HEK293T (cell line): ENCODE measurements at regions not wholly inside any gene's neighbourhood (a gene's known extent, or its start where the extent isn't known, plus 50 kb on each side); places are given as distances from the start of the nearest gene placed in this dataset.

Experiments used
- CTCF ChIA-PET: fragments of 350-600 bp; formaldehyde crosslinking; extraction: SDS; loops from one replicate; lab custom pipeline; 2021; ENCODE audit warnings: antibody characterized with exemption, inconsistent platforms; lab: Yijun Ruan, JAX
- POLR2A ChIA-PET: fragments of 350-600 bp; formaldehyde crosslinking; extraction: SDS; loops from one replicate; lab custom pipeline; 2020; ENCODE audit warnings: antibody characterized with exemption, inconsistent platforms; lab: Yijun Ruan, JAX
- DNase-seq: peaks from one replicate; pipeline ENCODE4 v3.0.0; 2012; ENCODE audit warnings: mixed read lengths; ENCODE audit errors: extremely low spot score
- ARNT ChIP-seq: fragments of 450-650 bp; IDR thresholded peaks from 2 replicates; pipeline ENCODE4 v1.6.1; 2017; ENCODE audit warnings: mild to moderate bottlenecking
- BHLHE40 ChIP-seq: fragments of 450-650 bp; IDR thresholded peaks from 2 replicates; pipeline ENCODE4 v1.6.1; 2016; ENCODE audit warnings: mild to moderate bottlenecking, moderate library complexity, borderline replicate concordance
- CTBP1 ChIP-seq: fragments of 450-650 bp; IDR thresholded peaks from 2 replicates; pipeline ENCODE4 v1.6.1; 2016; ENCODE audit warnings: borderline replicate concordance
- ELF4 ChIP-seq: fragments of 450-650 bp; IDR thresholded peaks from 2 replicates; pipeline ENCODE4 v1.6.1; 2017; ENCODE audit warnings: antibody characterized with exemption
- FOXA1 ChIP-seq: fragments of 450-650 bp; IDR thresholded peaks from 2 replicates; pipeline ENCODE4 v1.6.1; 2016; ENCODE audit warnings: mild to moderate bottlenecking
- FOXK2 ChIP-seq: fragments of 450-650 bp; IDR thresholded peaks from 2 replicates; pipeline ENCODE4 v1.6.1; 2016; ENCODE audit warnings: mild to moderate bottlenecking
- FOXM1 ChIP-seq: fragments of 450-650 bp; IDR thresholded peaks from 2 replicates; pipeline ENCODE4 v1.6.1; 2017; ENCODE audit warnings: mild to moderate bottlenecking, borderline replicate concordance
- HDGF ChIP-seq: fragments of 450-650 bp; IDR thresholded peaks from 2 replicates; pipeline ENCODE4 v1.6.1; 2017; ENCODE audit warnings: antibody characterized with exemption, borderline replicate concordance
- L3MBTL2 ChIP-seq: fragments of 450-650 bp; conservative IDR thresholded peaks from 2 replicates; pipeline ENCODE4 v1.6.1; 2016; ENCODE audit warnings: mild to moderate bottlenecking
- LEF1 ChIP-seq: fragments of 450-650 bp; IDR thresholded peaks from 2 replicates; pipeline ENCODE4 v1.6.1; 2017; ENCODE audit warnings: mild to moderate bottlenecking, borderline replicate concordance
- NFRKB ChIP-seq: fragments of 450-650 bp; IDR thresholded peaks from 2 replicates; pipeline ENCODE4 v1.6.1; 2016; ENCODE audit warnings: mild to moderate bottlenecking, moderate library complexity
- PKNOX1 ChIP-seq: fragments of 450-650 bp; IDR thresholded peaks from 2 replicates; pipeline ENCODE4 v1.6.1; 2016
- SP1 ChIP-seq: fragments of 450-650 bp; IDR thresholded peaks from 2 replicates; pipeline ENCODE4 v1.6.1; 2017
- SUZ12 ChIP-seq: fragments of 450-650 bp; IDR thresholded peaks from 2 replicates; pipeline ENCODE4 v1.6.1; 2016; ENCODE audit warnings: mild to moderate bottlenecking
- TARDBP ChIP-seq: fragments of 450-650 bp; IDR thresholded peaks from 2 replicates; pipeline ENCODE4 v1.6.1; 2016
- ZNF384 ChIP-seq: fragments of 450-650 bp; IDR thresholded peaks from 2 replicates; pipeline ENCODE4 v1.6.1; 2016

- no peak for TF ChIP-seq LEF1
- no peak for TF ChIP-seq ARNT
- no peak for TF ChIP-seq ELF4
- no peak for TF ChIP-seq L3MBTL2
- DNase-seq, result no peak
- POLR2A ChIA-PET, result no interaction called here
- CTCF ChIA-PET, result no interaction called here
These were observed 436.3 kb upstream of the RUNX1 start for GRCh38 chr21:35485364-35485763.

- POLR2A ChIA-PET, result no interaction called here
- CTCF ChIA-PET, result no interaction called here
- TF ChIP-seq L3MBTL2, result no peak
- TF ChIP-seq SUZ12, result no peak
- TF ChIP-seq FOXM1, result no peak
- no peak for TF ChIP-seq FOXA1
- TF ChIP-seq ARNT, result no peak
- TF ChIP-seq ELF4, result no peak
- TF ChIP-seq HDGF, result no peak
- no peak for TF ChIP-seq LEF1
- TF ChIP-seq FOXK2, result no peak
- no peak for TF ChIP-seq NFRKB
- TF ChIP-seq CTBP1, result no peak
- TF ChIP-seq BHLHE40, result no peak
- TF ChIP-seq TARDBP, result no peak
- no peak for TF ChIP-seq SP1
- DNase-seq, result no peak
These were observed 435.7 kb upstream of the RUNX1 start for GRCh38 chr21:35484851-35485250.

GRCh38 chr21:35484032-35484431 is 434.9 kb upstream of the RUNX1 start:
- no peak for DNase-seq
- ChIA-PET POLR2A (no interaction called here), CTCF (no interaction called here)
- TF ChIP-seq L3MBTL2, result no peak
- no peak for TF ChIP-seq CTBP1
- TF ChIP-seq ELF4, result no peak
- TF ChIP-seq NFRKB, result no peak
- no peak for TF ChIP-seq ARNT
- TF ChIP-seq ZNF384, result no peak
- TF ChIP-seq LEF1, result no peak
- no peak for TF ChIP-seq SP1
- no peak for TF ChIP-seq PKNOX1
- no peak for TF ChIP-seq HDGF
- TF ChIP-seq BHLHE40, result no peak
- no peak for TF ChIP-seq FOXA1
- no peak for TF ChIP-seq TARDBP
- no peak for TF ChIP-seq FOXK2
- TF ChIP-seq FOXM1, result no peak
- no peak for TF ChIP-seq SUZ12

GRCh38 chr21:35482933-35483662 is 434.0 kb upstream of the RUNX1 start:
- CTCF ChIA-PET, result no interaction called here
- POLR2A ChIA-PET, result no interaction called here
- no peak for DNase-seq
- TF ChIP-seq SP1 (no peak), TARDBP (no peak), LEF1 (no peak), BHLHE40 (no peak), L3MBTL2 (no peak)

- ChIA-PET CTCF (no interaction called here), POLR2A (no interaction called here)
- TF ChIP-seq TARDBP (no peak), HDGF (no peak), SP1 (no peak), ELF4 (no peak), ZNF384 (no peak), ARNT (no peak), NFRKB (no peak), SUZ12 (no peak)
- no peak for DNase-seq
These were observed 433.0 kb upstream of the RUNX1 start for GRCh38 chr21:35482096-35482495.

GRCh38 chr21:35481005-35481404 is 431.9 kb upstream of the RUNX1 start:
- TF ChIP-seq ELF4 (no peak), LEF1 (no peak), HDGF (no peak), NFRKB (no peak), L3MBTL2 (no peak), FOXA1 (no peak), BHLHE40 (no peak), FOXK2 (no peak), ARNT (no peak)

GRCh38 chr21:35479529-35479928 is 430.4 kb upstream of the RUNX1 start:
- POLR2A ChIA-PET, result no interaction called here

More at GRCh38 chr21:35481005-35481404, 431.9 kb upstream of the RUNX1 start:
- DNase-seq, result no peak
- ChIA-PET CTCF (no interaction called here), POLR2A (no interaction called here)

More at GRCh38 chr21:35479529-35479928, 430.4 kb upstream of the RUNX1 start:
- DNase-seq, result no peak
- CTCF ChIA-PET, result interaction anchor here (0.6 kb wide), 1 partner anchor 1302 kb away, joined by 5 read pairs; no protein-coding TSS in a partner anchor
- no peak for TF ChIP-seq FOXA1
- TF ChIP-seq BHLHE40, result no peak
- no peak for TF ChIP-seq L3MBTL2
- TF ChIP-seq PKNOX1, result no peak
- TF ChIP-seq SUZ12, result no peak
- TF ChIP-seq HDGF, result no peak
- TF ChIP-seq FOXK2, result no peak
- no peak for TF ChIP-seq FOXM1
- no peak for TF ChIP-seq TARDBP
- no peak for TF ChIP-seq LEF1
- no peak for TF ChIP-seq ELF4
- no peak for TF ChIP-seq CTBP1
- no peak for TF ChIP-seq ARNT
- TF ChIP-seq ZNF384, result no peak
- TF ChIP-seq NFRKB, result no peak
- no peak for TF ChIP-seq SP1
